ENCODE measurements at regions not wholly inside any gene's neighbourhood (a gene's known extent, or its start where the extent isn't known, plus 50 kb on each side); places are given as distances from the start of the nearest gene placed in this dataset.

DNA sequence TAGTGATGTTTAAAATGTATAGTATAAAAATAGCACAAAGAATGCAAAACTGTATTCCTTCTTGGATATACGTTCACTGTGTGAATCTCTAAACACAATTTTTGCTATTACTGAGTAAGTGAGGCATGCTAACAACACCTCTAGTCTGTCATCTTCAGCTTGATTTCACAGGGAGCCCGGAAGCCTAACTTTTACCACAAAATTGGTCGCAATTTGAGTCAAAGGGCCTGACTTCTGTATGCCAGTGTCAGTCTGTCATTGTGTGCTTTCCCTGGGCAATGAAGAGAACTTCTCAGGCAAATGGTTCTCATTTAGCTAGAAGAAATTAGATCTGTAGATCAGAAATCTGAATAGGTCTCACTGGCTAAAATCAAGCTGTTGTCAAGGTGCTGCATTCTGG lies 1059.5 kb downstream of the FAM181B start:
- TF ChIP-seq POLR2A (IDR thresholded peaks at IDR 0.05) (no peak), EP300 (IDR thresholded peaks at IDR 0.05) (no peak)
- TF ChIP-seq, protein P1, sequence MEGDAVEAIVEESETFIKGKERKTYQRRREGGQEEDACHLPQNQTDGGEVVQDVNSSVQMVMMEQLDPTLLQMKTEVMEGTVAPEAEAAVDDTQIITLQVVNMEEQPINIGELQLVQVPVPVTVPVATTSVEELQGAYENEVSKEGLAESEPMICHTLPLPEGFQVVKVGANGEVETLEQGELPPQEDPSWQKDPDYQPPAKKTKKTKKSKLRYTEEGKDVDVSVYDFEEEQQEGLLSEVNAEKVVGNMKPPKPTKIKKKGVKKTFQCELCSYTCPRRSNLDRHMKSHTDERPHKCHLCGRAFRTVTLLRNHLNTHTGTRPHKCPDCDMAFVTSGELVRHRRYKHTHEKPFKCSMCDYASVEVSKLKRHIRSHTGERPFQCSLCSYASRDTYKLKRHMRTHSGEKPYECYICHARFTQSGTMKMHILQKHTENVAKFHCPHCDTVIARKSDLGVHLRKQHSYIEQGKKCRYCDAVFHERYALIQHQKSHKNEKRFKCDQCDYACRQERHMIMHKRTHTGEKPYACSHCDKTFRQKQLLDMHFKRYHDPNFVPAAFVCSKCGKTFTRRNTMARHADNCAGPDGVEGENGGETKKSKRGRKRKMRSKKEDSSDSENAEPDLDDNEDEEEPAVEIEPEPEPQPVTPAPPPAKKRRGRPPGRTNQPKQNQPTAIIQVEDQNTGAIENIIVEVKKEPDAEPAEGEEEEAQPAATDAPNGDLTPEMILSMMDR (IDR thresholded peaks at IDR 0.05) = no peak

Data from sigmoid colon (tissue), 4 donors.